A673 (cell line): ENCODE measurements at regions not wholly inside any gene's neighbourhood (a gene's known extent, or its start where the extent isn't known, plus 50 kb on each side); places are given as distances from the start of the nearest gene placed in this dataset.

ENCODE experiments used
- BruUV-seq: library from RNA; stranded (reverse); fragments of 400-500 nt; replicated peaks from 2 replicates; lab custom pipeline; 2021; lab: Mats Ljungman, UMichigan
- CTCF ChIA-PET: fragments of 300-600 bp; sonication (Branson Sonifier 250); formaldehyde crosslinking; loops from one replicate; lab custom pipeline; 2022; ENCODE audit warnings: antibody characterized with exemption; lab: Charles Lee
- POLR2A ChIA-PET: fragments of 300-600 bp; sonication (Branson Sonifier 250); formaldehyde crosslinking; loops from one replicate; lab custom pipeline; 2022; ENCODE audit warnings: antibody characterized with exemption; ENCODE audit not compliant: low non-redundant PET; lab: Charles Lee
- DNase-seq: peaks from one replicate; pipeline ENCODE4 v3.0.0-alpha.2; 2015; ENCODE audit warnings: low spot score
- H3K27ac ChIP-seq: fragments of 200-600 bp; sonication (generic); 2 replicates; pipeline ENCODE4 v1.5.1; 2016; ENCODE audit warnings: mixed run types, low read depth, mild to moderate bottlenecking, mixed read lengths, antibody characterized with exemption, low read length; ENCODE audit not compliant: poor library complexity, severe bottlenecking
- H3K27me3 ChIP-seq: fragments of 200-600 bp; sonication (generic); replicated peaks from 2 replicates; pipeline ENCODE4 v1.6.1; 2017; ENCODE audit warnings: mixed run types, low read depth, mild to moderate bottlenecking, mixed read lengths, antibody characterized with exemption, low read length; ENCODE audit not compliant: insufficient read depth, poor library complexity
- H3K36me3 ChIP-seq: fragments of 200-600 bp; sonication (generic); 2 replicates; pipeline ENCODE4 v1.6.1; 2016; ENCODE audit warnings: mixed run types, mild to moderate bottlenecking, mixed read lengths, antibody characterized with exemption, low read length; ENCODE audit not compliant: insufficient read depth, poor library complexity, severe bottlenecking
- H3K4me1 ChIP-seq: fragments of 200-600 bp; sonication (generic); 2 replicates; pipeline ENCODE4 v1.6.1; 2017; ENCODE audit warnings: mixed run types, mild to moderate bottlenecking, mixed read lengths, antibody characterized with exemption, low read length; ENCODE audit not compliant: insufficient read depth, poor library complexity, severe bottlenecking
- H3K4me3 ChIP-seq: fragments of 200-600 bp; sonication (generic); 2 replicates; pipeline ENCODE4 v1.5.1; 2016; ENCODE audit warnings: low read depth, mixed run types, mild to moderate bottlenecking, mixed read lengths, low read length; ENCODE audit not compliant: poor library complexity, severe bottlenecking
- H3K9me3 ChIP-seq: fragments of 200-600 bp; sonication (generic); 2 replicates; pipeline ENCODE4 v1.6.1; 2016; ENCODE audit warnings: mixed run types, low read depth, mild to moderate bottlenecking, mixed read lengths, antibody characterized with exemption, low read length; ENCODE audit not compliant: poor library complexity, severe bottlenecking
- CTCF ChIP-seq: fragments of 300-800, 200-600 bp; sonication (generic); conservative IDR thresholded peaks from 2 replicates; pipeline ENCODE4 v1.5.1; 2017; ENCODE audit warnings: low read depth, mild to moderate bottlenecking, antibody characterized with exemption, low read length, moderate library complexity, mixed read lengths
- EZH2 ChIP-seq: fragments of 200-600 bp; sonication (generic); IDR thresholded peaks from 2 replicates; pipeline ENCODE4 v1.6.1; 2017; ENCODE audit warnings: borderline replicate concordance, low read depth, mild to moderate bottlenecking, mixed read lengths, antibody characterized with exemption, low read length; ENCODE audit not compliant: poor library complexity, severe bottlenecking
- intact Hi-C: fragments of 100-400 bp; cut with micrococcal nuclease; formaldehyde crosslinking; loops from one replicate; pipeline ENCODE4 v1.10.0; 2022; ENCODE audit not compliant: unreplicated experiment

GRCh38 chrX:131366407-131366806, 77.3 kb upstream of the IGSF1 start:
- POLR2A ChIA-PET, result no interaction called here
- no peaks in the 10 kb centered on the region for H3K36me3 ChIP-seq
- TF ChIP-seq EZH2 (no peak), CTCF (peak; percentile 22; the same call in 1 of the 2 replicates)
- no peaks in the 10 kb centered on the region for H3K4me1 ChIP-seq
- no TSS peak for BruUV-seq
- H3K27ac ChIP-seq, result no peak overlapping the region
- peaks cover 63% of the 10 kb centered on the region for H3K27me3 ChIP-seq
- peak; percentile 3 for DNase-seq
- no peak overlapping the region for H3K4me3 ChIP-seq
- intact Hi-C loops, result no loop called here
- CTCF ChIA-PET, result no interaction called here
- no peaks in the 10 kb centered on the region for H3K9me3 ChIP-seq

GRCh38 chrX:131388293-131388692, 99.2 kb upstream of the IGSF1 start:
- TF ChIP-seq EZH2 (no peak), CTCF (no peak)
- no peak for DNase-seq
- no TSS peak for BruUV-seq
- Histone ChIP-seq H3K27me3 (no peaks in the 10 kb centered on the region), H3K4me3 (no peak overlapping the region), H3K36me3 (no peaks in the 10 kb centered on the region), H3K4me1 (no peaks in the 10 kb centered on the region), H3K27ac (no peak overlapping the region), H3K9me3 (peaks cover 8% of the 10 kb centered on the region)
- intact Hi-C loops, result no loop called here
- CTCF ChIA-PET, result no interaction called here
- POLR2A ChIA-PET, result no interaction called here

GRCh38 chrX:131392666-131393065, 103.6 kb upstream of the IGSF1 start:
- Histone ChIP-seq H3K4me1 (no peaks in the 10 kb centered on the region), H3K9me3 (peaks cover 5% of the 10 kb centered on the region), H3K27me3 (peaks cover 9% of the 10 kb centered on the region), H3K36me3 (no peaks in the 10 kb centered on the region), H3K4me3 (no peak overlapping the region), H3K27ac (no peak overlapping the region)
- no peak for DNase-seq
- TF ChIP-seq CTCF (no peak), EZH2 (no peak)
- intact Hi-C loops, result no loop called here
- ChIA-PET CTCF (interaction anchor here (0.6 kb wide), 1 partner anchor 699 kb away, joined by 3 read pairs; no protein-coding TSS in a partner anchor), POLR2A (no interaction called here)
- BruUV-seq, result no TSS peak
